ENCODE measurements at regions not wholly inside any gene's neighbourhood (a gene's known extent, or its start where the extent isn't known, plus 50 kb on each side); places are given as distances from the start of the nearest gene placed in this dataset.
"Not testable (repeated sequence)": the region's sequence is repeated elsewhere in the genome, so short reads cannot be mapped to it uniquely, and the experiment has no call there.

GRCh38 chr14:23766737-23767401 is 130.7 kb downstream of the DHRS2 start:
- POLR2A ChIA-PET = no interaction called here
- no peak for TF ChIP-seq ZNF660 (tag by site-specific recombination; IDR thresholded peaks at IDR 0.05)
- TF ChIP-seq ZNF133 (tag by site-specific recombination; IDR thresholded peaks at IDR 0.05) = no peak
- TF ChIP-seq ZNF610 (tag by site-specific recombination; IDR thresholded peaks at IDR 0.05; ENCODE audit: borderline replicate concordance) = no peak
- TF ChIP-seq ZNF174 (tag by site-specific recombination; IDR thresholded peaks at IDR 0.05) = no peak
- TF ChIP-seq ZFP37 (tag by site-specific recombination; IDR thresholded peaks at IDR 0.05) = no peak
- TF ChIP-seq WT1 (tag by site-specific recombination; IDR thresholded peaks at IDR 0.05) = no peak
- no peak for TF ChIP-seq INSM2 (tag by site-specific recombination; IDR thresholded peaks at IDR 0.05)
- no peak for TF ChIP-seq ZNF302 (tag by site-specific recombination; IDR thresholded peaks at IDR 0.05; ENCODE audit: low read depth)
- TF ChIP-seq ZNF560 (tag by site-specific recombination; IDR thresholded peaks at IDR 0.05; ENCODE audit: borderline replicate concordance) = no peak
- TF ChIP-seq ZNF549 (tag by site-specific recombination; IDR thresholded peaks at IDR 0.05) = no peak
- no peak for TF ChIP-seq ZNF529 (tag by site-specific recombination; IDR thresholded peaks at IDR 0.05; ENCODE audit: insufficient replicate concordance)
- no peak for TF ChIP-seq ZBTB21 (tag by site-specific recombination; IDR thresholded peaks at IDR 0.05)
- no peak for TF ChIP-seq ZNF37A (tag by site-specific recombination; IDR thresholded peaks at IDR 0.05)
- no peak for TF ChIP-seq SCRT2 (tag by site-specific recombination; IDR thresholded peaks at IDR 0.05)
- TF ChIP-seq ZFP41 (tag by site-specific recombination; IDR thresholded peaks at IDR 0.05; ENCODE audit: borderline replicate concordance) = no peak
- TF ChIP-seq HOXA7 (CRISPR knock-in tag; IDR thresholded peaks at IDR 0.05; ENCODE audit: borderline replicate concordance) = no peak
- TF ChIP-seq ZNF214 (tag by site-specific recombination; IDR thresholded peaks at IDR 0.05; ENCODE audit: borderline replicate concordance) = no peak
- no peak for TF ChIP-seq ZNF561 (tag by site-specific recombination; IDR thresholded peaks at IDR 0.05; ENCODE audit: borderline replicate concordance)
- Histone ChIP-seq H3K27ac (ENCODE audit: extremely low read depth, low read depth, low read length) (no peak overlapping the region), H3K4me3 (ENCODE audit: low read depth, low read length) (no peak overlapping the region), H3K36me3 (ENCODE audit: control insufficient read depth in 2 of 2, insufficient read depth in 1 of 2, low read length in 2 of 2) (no peaks in the 10 kb centered on the region), H3K4me1 (ENCODE audit: control insufficient read depth, insufficient read depth, low read length) (no peaks in the 10 kb centered on the region), H3K9me3 (ENCODE audit: control insufficient read depth, insufficient read depth, low read depth, low read length) (no peaks in the 10 kb centered on the region)
- CTCF ChIA-PET = interaction anchor here (0.9 kb wide), 1 partner anchor 144 kb away, joined by 4 read pairs; no protein-coding TSS in a partner anchor

DNA sequence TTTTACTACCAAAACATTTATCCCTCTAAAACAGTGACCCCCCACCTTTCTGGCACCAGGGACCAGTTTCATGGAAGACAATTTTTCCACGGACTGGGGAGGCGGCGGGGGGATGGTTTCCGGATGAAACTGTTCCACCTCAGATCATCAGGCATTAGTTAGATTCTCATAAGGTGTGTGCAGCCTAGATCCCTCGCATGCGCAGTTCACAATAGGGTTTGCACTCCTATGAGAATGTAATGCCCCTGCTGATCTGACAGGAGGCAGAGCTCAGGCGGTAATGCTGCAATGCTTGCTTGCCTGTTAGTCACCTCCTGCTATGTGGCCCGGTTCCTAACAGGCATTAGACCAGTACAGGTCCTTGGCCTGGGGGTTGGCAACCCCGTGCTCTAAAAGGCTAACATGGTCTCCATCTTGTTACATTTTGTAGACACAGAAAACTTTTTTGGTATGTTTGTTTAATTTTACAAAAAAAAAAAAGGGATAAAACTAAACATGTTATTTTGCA is 133.1 kb downstream of the DHRS2 start:
- H3K9me3 ChIP-seq (ENCODE audit: control insufficient read depth, insufficient read depth, low read depth, low read length); POLR2A ChIA-PET; H3K4me3 ChIP-seq (ENCODE audit: low read depth, low read length); H3K4me1 ChIP-seq (ENCODE audit: control insufficient read depth, insufficient read depth, low read length); H3K36me3 ChIP-seq (ENCODE audit: control insufficient read depth in 2 of 2, insufficient read depth in 1 of 2, low read length in 2 of 2); CTCF ChIA-PET; H3K27ac ChIP-seq (ENCODE audit: extremely low read depth, low read depth, low read length): not testable (repeated sequence)

GRCh38 chr14:23773981-23774380 is 137.8 kb downstream of the DHRS2 start:
- no peaks in the 10 kb centered on the region for H3K9me3 ChIP-seq (ENCODE audit: control insufficient read depth, insufficient read depth, low read depth, low read length)
- no peak overlapping the region for H3K27ac ChIP-seq (ENCODE audit: extremely low read depth, low read depth, low read length)
- POLR2A ChIA-PET = no interaction called here
- H3K4me1 ChIP-seq (ENCODE audit: control insufficient read depth, insufficient read depth, low read length) = no peaks in the 10 kb centered on the region
- H3K4me3 ChIP-seq (ENCODE audit: low read depth, low read length) = no peak overlapping the region
- CTCF ChIA-PET = interaction anchor here (0.9 kb wide), 1 partner anchor 136 kb away, joined by 4 read pairs; no protein-coding TSS in a partner anchor
- no peaks in the 10 kb centered on the region for H3K36me3 ChIP-seq (ENCODE audit: control insufficient read depth in 2 of 2, insufficient read depth in 1 of 2, low read length in 2 of 2)
- TF ChIP-seq ZNF169 (tag by site-specific recombination; IDR thresholded peaks at IDR 0.05) = no peak
- TF ChIP-seq, protein P1, sequence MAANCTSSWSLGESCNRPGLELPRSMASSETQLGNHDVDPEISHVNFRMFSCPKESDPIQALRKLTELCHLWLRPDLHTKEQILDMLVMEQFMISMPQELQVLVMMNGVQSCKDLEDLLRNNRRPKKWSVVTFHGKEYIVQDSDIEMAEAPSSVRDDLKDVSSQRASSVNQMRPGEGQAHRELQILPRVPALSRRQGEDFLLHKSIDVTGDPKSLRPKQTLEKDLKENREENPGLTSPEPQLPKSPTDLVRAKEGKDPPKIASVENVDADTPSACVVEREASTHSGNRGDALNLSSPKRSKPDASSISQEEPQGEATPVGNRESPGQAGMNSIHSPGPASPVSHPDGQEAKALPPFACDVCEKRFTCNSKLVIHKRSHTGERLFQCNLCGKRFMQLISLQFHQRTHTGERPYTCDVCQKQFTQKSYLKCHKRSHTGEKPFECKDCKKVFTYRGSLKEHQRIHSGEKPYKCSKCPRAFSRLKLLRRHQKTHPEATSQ (tag by site-specific recombination; IDR thresholded peaks at IDR 0.05) = no peak
- TF ChIP-seq KLF8 (tag by site-specific recombination; IDR thresholded peaks at IDR 0.05) = no peak
- TF ChIP-seq RBAK (tag by site-specific recombination; IDR thresholded peaks at IDR 0.05) = no peak
- no peak for TF ChIP-seq GLIS2 (tag by site-specific recombination; IDR thresholded peaks at IDR 0.05)
- no peak for TF ChIP-seq ZNF324 (tag by site-specific recombination; IDR thresholded peaks at IDR 0.05)
- TF ChIP-seq ZNF184 (tag by site-specific recombination; IDR thresholded peaks at IDR 0.05) = no peak
- TF ChIP-seq ZNF133 (tag by site-specific recombination; IDR thresholded peaks at IDR 0.05) = no peak
- TF ChIP-seq SALL2 (tag by site-specific recombination; IDR thresholded peaks at IDR 0.05; ENCODE audit: borderline replicate concordance) = no peak
- TF ChIP-seq ZNF223 (tag by site-specific recombination; IDR thresholded peaks at IDR 0.05) = no peak
- TF ChIP-seq PRDM1 (tag by site-specific recombination; IDR thresholded peaks at IDR 0.05) = no peak
- TF ChIP-seq ZSCAN16 (tag by site-specific recombination; IDR thresholded peaks at IDR 0.05) = no peak
- no peak for TF ChIP-seq GLI2 (tag by site-specific recombination; IDR thresholded peaks at IDR 0.05; ENCODE audit: borderline replicate concordance, low read depth)
